Gastrocnemius medialis (tissue), 4 donors: ENCODE measurements at regions not wholly inside any gene's neighbourhood (a gene's known extent, or its start where the extent isn't known, plus 50 kb on each side); places are given as distances from the start of the nearest gene placed in this dataset.
"Not testable (repeated sequence)": the region's sequence is repeated elsewhere in the genome, so short reads cannot be mapped to it uniquely, and the experiment has no call there.

Experiments
- CTCF ChIP-seq, 5 experiments: fragments of 450-650 bp in 3 of 5; fragments of 200-600 bp in 2 of 5; sonication (generic) in 2 of 5; IDR thresholded peaks in 4 of 5; conservative IDR thresholded peaks in 1 of 5; 1 replicate in 4 of 5; 2 replicates in 1 of 5; pipeline ENCODE4 v1.5.1; 2016 to 2019; ENCODE audit warnings: antibody characterized with exemption in 5 of 5, mild to moderate bottlenecking in 3 of 5, moderate library complexity in 3 of 5
- POLR2A ChIP-seq, 2 donors: fragments of 450-650 bp; IDR thresholded peaks; one replicate each; pipeline ENCODE4 v1.6.1; 2017; ENCODE audit warnings: antibody characterized with exemption in 2 of 2, mild to moderate bottlenecking in 2 of 2, moderate library complexity in 2 of 2

- TF ChIP-seq CTCF (IDR thresholded peaks at IDR 0.05 in 4 of 5, conservative IDR thresholded peaks at IDR 0.05 in 1 of 5); POLR2A (IDR thresholded peaks at IDR 0.05): not testable (repeated sequence)
Observed at GRCh38 chr2:94785105-94785504, 86.1 kb upstream of the TEKT4 start.
